HEK293 (cell line): ENCODE measurements at regions not wholly inside any gene's neighbourhood (a gene's known extent, or its start where the extent isn't known, plus 50 kb on each side); places are given as distances from the start of the nearest gene placed in this dataset.

Experiments used
- GFI1B ChIP-seq: fragments of 450-650 bp; formaldehyde crosslinking; IDR thresholded peaks from 2 replicates; pipeline ENCODE4 v1.5.1; 2016; ENCODE audit warnings: missing biosample characterization, missing genetic modification characterization
- KLF1 ChIP-seq: fragments of 450-650 bp; formaldehyde crosslinking; IDR thresholded peaks from 2 replicates; pipeline ENCODE4 v1.5.1; 2016; ENCODE audit warnings: missing biosample characterization, missing genetic modification characterization
- PBX3 ChIP-seq: sonication (generic); formaldehyde crosslinking; IDR thresholded peaks from 2 replicates; pipeline ENCODE4 v1.8.1; 2022; ENCODE audit warnings: mild to moderate bottlenecking, moderate library complexity, missing genetic modification reagents
- YY1 ChIP-seq: fragments of 450-650 bp; formaldehyde crosslinking; IDR thresholded peaks from 2 replicates; pipeline ENCODE4 v1.5.1; 2018; ENCODE audit warnings: missing biosample characterization, missing genetic modification characterization
- ZBTB21 ChIP-seq: fragments of 450-650 bp; formaldehyde crosslinking; IDR thresholded peaks from 2 replicates; pipeline ENCODE4 v1.5.1; 2017; ENCODE audit warnings: missing biosample characterization, missing genetic modification characterization
- ZFP37 ChIP-seq: fragments of 450-650 bp; formaldehyde crosslinking; IDR thresholded peaks from 2 replicates; pipeline ENCODE4 v1.5.1; 2016; ENCODE audit warnings: missing biosample characterization, missing genetic modification characterization
- ZNF211 ChIP-seq: fragments of 450-650 bp; formaldehyde crosslinking; IDR thresholded peaks from 2 replicates; pipeline ENCODE4 v1.5.1; 2016; ENCODE audit warnings: low read depth, missing biosample characterization, missing genetic modification characterization
- ZNF274 ChIP-seq, 2 experiments: fragments of 200-500 bp in 1 of 2; fragments of 450-650 bp in 1 of 2; sonication (Bioruptor generic) in 1 of 2; formaldehyde crosslinking in 1 of 2; IDR thresholded peaks; 2 replicates each; pipeline versions ENCODE4 v1.5.1 to v1.6.1; 2014 to 2016; ENCODE audit warnings: borderline replicate concordance in 1 of 2, inconsistent platforms in 1 of 2, low read length in 1 of 2, missing biosample characterization in 1 of 2, missing genetic modification characterization in 1 of 2
- ZNF670 ChIP-seq: fragments of 450-650 bp; formaldehyde crosslinking; IDR thresholded peaks from 2 replicates; pipeline ENCODE4 v1.5.1; 2016; ENCODE audit warnings: missing biosample characterization, missing genetic modification characterization, low read depth
- ZNF707 ChIP-seq: fragments of 450-650 bp; formaldehyde crosslinking; IDR thresholded peaks from 2 replicates; pipeline ENCODE4 v1.5.1; 2016; ENCODE audit warnings: missing biosample characterization, missing genetic modification characterization
- ZNF776 ChIP-seq: fragments of 450-650 bp; formaldehyde crosslinking; IDR thresholded peaks from 2 replicates; pipeline ENCODE4 v1.5.0; 2017; ENCODE audit warnings: missing biosample characterization, missing genetic modification characterization, borderline replicate concordance
- TF ChIP-seq, protein P1 (sequence below): fragments of 450-650 bp; formaldehyde crosslinking; IDR thresholded peaks from 2 replicates; pipeline ENCODE4 v1.5.1; 2016; ENCODE audit warnings: missing biosample characterization, missing genetic modification characterization

DNA sequence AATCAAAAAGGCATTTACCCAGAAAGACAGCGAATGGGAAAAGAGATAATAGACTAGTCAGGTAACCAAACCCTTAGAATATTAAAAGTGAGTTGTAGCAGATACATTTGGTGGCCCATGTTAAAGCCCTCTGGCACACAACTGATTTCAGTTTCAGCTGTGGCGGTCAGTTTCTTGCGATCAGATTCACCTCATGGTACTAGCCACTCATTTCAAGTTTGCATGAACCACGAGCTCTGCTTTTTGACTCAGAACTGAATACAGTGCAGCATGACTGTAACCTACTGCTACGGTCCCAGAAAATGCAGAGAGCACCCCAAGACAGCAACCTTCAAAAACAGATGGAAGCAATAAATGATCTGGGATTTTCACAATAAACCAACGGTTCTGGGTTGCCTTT, 919.1 kb upstream of the PCDH10 start:
- TF ChIP-seq, protein P1, sequence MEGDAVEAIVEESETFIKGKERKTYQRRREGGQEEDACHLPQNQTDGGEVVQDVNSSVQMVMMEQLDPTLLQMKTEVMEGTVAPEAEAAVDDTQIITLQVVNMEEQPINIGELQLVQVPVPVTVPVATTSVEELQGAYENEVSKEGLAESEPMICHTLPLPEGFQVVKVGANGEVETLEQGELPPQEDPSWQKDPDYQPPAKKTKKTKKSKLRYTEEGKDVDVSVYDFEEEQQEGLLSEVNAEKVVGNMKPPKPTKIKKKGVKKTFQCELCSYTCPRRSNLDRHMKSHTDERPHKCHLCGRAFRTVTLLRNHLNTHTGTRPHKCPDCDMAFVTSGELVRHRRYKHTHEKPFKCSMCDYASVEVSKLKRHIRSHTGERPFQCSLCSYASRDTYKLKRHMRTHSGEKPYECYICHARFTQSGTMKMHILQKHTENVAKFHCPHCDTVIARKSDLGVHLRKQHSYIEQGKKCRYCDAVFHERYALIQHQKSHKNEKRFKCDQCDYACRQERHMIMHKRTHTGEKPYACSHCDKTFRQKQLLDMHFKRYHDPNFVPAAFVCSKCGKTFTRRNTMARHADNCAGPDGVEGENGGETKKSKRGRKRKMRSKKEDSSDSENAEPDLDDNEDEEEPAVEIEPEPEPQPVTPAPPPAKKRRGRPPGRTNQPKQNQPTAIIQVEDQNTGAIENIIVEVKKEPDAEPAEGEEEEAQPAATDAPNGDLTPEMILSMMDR (tag by site-specific recombination), result no peak
- TF ChIP-seq ZBTB21 (tag by site-specific recombination), result no peak
- no peak for TF ChIP-seq ZNF707
- TF ChIP-seq KLF1, result no peak
- no peak for TF ChIP-seq ZNF211 (tag by site-specific recombination)
- TF ChIP-seq GFI1B, result no peak
- no peak for TF ChIP-seq YY1 (tag by site-specific recombination)
- TF ChIP-seq ZNF274 (IDR thresholded peaks at IDR 0.05; ENCODE audit: low read length), result no peak
- TF ChIP-seq ZNF274 (tag by site-specific recombination; IDR thresholded peaks at IDR 0.05; ENCODE audit: borderline replicate concordance), result no peak
- no peak for TF ChIP-seq ZFP37 (tag by site-specific recombination)
- no peak for TF ChIP-seq ZNF776 (tag by site-specific recombination)
- no peak for TF ChIP-seq PBX3 (CRISPR knock-in tag)
- no peak for TF ChIP-seq ZNF670
